GM18511 (cell line): ENCODE measurements at regions not wholly inside any gene's neighbourhood (a gene's known extent, or its start where the extent isn't known, plus 50 kb on each side); places are given as distances from the start of the nearest gene placed in this dataset.
"Not testable (repeated sequence)": the region's sequence is repeated elsewhere in the genome, so short reads cannot be mapped to it uniquely, and the experiment has no call there.

Experiments used
- ATAC-seq: cut with Tn5 transposase; IDR thresholded peaks from one replicate; pipeline ENCODE4 v1.9.1; 2021; ENCODE audit warnings: mild to moderate bottlenecking, moderate library complexity; ENCODE audit not compliant: unreplicated experiment

DNA sequence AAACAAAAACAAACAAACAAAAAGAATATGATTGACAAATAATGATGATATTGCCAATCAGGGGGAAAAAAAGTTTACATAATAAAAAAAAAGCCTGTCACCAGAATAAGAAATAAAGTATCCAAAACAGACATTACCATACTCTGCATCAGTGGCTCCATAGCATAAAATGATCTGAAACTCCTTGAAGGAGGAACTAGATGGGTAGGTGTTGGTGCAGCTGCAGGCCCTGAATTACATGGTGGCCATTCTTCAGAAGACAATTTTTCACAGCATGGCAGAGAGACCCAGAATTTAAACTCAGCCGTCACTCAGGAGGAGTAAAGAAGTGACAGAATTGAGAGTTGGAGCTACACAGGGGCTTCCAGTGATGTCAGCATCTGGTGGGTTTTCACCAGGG lies 60.2 kb downstream of the GLUL start:
- ATAC-seq: no peak

DNA sequence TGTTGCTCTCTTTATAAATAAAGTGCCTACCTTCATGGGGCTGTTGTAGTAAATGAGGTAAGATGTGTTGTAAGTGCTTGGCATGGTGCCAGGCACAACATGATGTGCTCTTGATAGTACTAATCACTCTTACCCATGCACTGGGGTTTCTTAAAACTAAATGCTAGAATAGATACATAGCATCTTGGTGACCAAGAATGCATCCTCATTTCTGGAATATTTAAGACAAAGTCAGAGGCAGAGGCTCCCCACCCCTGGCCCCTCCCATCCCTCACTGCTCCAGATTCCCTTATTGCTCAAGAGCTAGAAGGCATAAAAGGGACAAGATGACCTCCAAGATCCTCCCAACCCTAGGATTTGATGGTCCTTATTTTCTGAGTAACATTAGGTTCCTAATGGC lies 61.3 kb downstream of the GLUL start:
- no peak for ATAC-seq

DNA sequence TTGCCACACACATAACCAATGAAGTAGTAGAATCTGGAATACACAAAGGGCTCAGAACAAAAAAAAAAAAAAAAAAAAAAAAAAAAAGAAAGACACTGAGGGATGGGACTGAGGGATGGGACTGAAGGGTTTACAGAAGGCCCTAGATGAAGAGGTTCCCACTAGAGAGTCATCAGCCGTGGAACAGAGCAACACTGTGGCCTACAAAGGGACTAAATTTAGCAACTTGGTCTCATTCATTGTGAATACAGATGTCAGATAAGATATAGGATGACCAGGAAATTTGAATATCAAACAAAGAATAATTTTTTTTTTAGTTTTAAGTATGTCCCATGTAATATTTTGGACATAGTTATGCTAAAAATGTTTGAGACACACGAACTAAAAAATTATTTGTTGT lies 62.1 kb downstream of the GLUL start:
- ATAC-seq: no peak

DNA sequence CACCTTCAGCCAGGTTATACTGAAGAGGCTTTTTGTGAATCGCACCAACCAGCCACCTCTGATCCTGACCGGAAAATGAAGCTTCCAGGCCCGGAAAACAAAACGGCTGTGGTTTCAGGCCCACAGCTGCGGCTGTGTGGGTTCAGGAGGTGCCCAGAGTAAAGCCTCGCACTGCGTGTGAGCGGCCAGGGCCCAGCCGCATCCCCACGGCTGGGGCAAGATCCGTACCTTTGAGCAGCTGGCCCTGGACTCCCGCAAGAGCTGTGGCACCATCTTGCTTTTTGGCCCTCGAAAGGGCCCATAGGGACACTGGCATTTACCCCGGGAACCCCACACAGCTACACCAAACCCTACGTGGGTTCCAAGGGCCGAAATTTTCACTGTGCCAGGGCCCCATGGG lies 63.0 kb downstream of the GLUL start:
- ATAC-seq: no peak

- ATAC-seq: no peak
Measured at GRCh38 chr1:182325339-182325738, 66.3 kb downstream of the GLUL start.

DNA sequence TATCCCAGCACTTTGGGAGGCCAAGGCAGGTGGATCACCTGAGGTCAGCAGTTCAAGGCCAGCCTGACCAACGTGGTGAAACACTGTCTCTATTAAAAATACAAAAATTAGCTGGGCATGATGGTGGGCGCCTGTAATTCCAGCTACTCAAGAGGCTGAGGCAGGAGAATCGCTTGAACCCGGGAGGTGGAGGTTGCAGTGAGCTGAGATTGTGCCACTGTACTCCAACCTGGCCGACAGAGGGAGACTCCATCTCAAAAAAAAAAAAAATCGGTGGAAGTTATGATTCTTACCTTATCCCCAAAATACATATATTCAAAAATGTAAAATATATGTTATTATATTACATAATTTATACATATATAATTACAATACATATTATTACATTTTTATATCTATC lies 70.1 kb downstream of the GLUL start:
- not testable (repeated sequence) for ATAC-seq

GRCh38 chr1:182317611-182318161 lies 73.9 kb downstream of the GLUL start:
- ATAC-seq: no peak

DNA sequence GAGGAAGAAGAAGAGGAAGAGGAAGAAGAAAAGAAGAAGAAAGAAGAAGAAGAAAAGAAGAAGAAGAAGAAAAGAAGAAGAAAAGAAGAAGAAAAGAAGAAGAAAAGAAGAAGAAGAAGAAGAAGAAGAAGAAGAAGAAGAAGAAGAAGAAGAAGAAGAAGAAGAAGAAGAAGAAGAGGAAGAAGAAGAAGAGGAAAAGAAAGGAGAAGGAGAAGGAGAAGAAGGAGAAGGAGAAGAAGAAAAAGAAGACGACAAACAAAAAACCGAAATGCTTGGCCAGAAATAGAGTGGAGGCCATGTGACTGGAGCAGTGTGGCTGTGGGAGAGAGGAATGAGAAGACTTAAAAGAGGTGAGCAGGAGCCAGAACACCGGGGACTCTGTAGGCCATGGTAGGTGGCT lies 75.1 kb downstream of the GLUL start:
- ATAC-seq: not testable (repeated sequence)

GRCh38 chr1:182315167-182315556 lies 76.4 kb downstream of the GLUL start:
- no peak for ATAC-seq

- no peak for ATAC-seq
Measured at GRCh38 chr1:182309631-182310351, 81.8 kb downstream of the GLUL start.

DNA sequence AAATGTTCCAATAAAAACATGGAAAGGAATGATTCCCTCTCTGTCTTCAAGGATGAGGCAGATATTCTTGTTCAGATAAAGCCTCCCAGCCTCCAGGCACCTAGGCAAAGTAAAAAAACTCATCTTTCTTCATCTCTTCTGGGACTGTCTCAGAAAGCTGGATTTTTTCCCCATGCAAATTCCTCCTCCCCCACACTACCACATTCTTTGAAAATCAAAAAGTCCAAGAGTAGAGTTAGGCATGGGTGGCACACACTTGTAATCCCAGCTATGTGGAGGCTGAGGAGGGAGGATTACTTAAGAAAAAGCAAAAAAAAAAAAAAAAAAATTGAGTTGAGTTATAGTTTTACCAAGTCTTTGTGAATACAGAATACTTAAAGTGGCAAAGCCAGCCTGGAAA lies 82.8 kb downstream of the GLUL start:
- no peak for ATAC-seq

DNA sequence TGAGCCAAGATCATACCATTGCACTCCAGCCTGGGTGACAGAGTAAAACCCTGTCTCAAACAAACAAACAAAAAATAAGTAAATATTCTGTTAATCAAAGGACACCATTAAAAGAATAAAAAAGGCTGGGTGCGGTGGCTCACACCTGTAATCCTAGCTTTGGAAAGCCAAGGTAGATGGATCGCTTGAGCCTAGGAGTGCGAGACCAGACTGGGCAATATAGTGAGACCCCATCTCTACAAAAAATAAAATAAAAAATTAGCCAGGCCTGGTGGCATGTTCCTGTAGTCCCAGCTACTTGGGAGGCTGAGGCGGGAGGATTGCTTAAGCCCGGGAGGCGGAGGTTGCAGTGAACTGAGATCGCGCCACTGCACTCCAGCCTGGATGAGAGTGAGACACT lies 84.1 kb downstream of the GLUL start:
- ATAC-seq: not testable (repeated sequence)

- no peak for ATAC-seq
Measured at GRCh38 chr1:182305861-182306260, 85.7 kb downstream of the GLUL start.

DNA sequence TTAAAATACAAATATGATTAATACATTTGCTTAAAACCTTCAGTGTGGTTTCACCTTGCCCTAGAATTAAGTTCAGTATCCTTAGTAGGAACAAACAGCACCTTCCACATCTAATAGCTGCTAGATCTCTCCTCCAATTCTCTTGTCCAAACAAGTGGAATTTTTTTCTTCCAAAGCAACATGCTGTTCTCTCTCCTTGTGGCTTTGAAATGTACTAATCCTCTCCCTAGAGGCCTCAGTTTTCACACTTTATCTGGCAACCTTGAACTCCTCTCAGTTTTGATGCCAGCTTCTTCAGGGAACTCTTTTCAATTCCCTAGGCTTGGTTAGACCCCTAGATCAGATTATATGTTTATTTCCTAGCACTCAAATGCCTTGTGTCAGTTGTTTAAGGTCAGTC lies 87.0 kb downstream of the GLUL start:
- no peak for ATAC-seq

DNA sequence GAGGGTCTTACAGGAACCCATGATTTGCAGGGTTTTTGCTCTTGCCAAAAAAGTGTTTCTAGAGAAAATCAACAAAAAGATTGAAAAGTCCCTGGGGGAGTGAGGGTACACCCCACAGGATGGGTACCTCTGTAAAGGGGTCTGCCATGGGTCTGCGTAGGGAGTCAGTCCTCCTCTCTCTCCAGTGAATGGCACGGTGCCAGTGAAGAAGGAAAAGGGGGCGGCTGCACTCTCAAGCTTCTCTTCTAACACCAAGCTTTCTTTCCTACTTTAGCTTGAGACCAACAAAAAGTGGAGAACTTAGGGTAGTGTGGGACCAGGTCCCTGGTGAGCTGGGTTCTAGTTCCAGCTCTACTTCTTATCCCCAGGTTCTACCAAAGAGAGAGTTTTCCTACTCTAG lies 87.4 kb downstream of the GLUL start:
- no peak for ATAC-seq

DNA sequence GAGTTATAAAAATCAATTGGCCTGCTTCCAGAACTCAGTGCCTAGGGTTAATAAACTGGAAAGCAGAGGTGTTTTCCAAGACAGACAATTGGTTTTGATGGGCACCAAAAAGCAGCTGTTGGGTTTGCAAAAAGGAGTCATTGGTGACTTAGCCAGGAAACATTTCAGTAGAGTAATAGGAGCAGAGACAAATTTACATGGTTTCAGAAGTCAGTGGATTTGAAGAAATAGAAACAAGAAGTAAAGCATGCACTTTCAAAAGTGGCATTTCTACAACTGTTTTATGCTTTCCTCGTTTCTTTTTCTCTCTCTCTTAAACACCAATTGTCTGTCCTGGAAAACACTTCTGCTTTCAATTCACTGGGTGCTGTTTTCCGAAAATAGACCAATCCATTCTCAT lies 87.8 kb downstream of the GLUL start:
- ATAC-seq: peak; percentile 86

DNA sequence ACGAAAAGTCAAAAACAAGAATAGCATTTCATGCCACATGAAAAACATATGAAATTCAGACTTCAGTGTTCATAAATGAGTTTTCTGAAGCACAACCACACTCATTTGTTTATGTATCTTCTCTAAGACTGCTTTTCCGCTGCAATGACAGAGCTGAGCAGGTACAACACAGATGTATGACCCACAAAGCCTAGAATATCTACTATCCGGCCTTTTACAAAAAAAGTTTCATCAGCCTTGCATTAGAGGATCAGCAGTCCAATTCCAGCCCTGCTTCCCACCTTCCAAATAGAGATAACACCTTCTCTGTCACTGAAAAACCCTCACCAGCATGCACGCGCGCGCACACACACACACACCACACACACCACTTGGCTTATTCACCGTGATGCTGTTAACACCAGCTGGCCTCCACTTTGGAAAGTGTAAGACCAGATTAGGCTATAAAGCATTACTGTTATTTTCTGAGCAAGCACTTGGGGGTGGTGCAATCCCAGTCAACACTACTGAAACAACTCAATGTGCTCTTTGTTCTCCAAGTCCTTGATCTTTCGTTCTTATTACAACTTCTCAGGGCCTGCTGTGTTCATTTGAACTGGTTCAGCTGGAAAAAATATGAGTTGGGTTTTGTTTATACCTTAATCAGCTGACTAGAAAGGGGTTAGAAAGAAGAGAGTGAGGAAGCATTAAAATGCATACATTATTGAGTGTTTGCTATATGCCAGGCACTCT lies 90.0 kb downstream of the GLUL start:
- no peak for ATAC-seq

DNA sequence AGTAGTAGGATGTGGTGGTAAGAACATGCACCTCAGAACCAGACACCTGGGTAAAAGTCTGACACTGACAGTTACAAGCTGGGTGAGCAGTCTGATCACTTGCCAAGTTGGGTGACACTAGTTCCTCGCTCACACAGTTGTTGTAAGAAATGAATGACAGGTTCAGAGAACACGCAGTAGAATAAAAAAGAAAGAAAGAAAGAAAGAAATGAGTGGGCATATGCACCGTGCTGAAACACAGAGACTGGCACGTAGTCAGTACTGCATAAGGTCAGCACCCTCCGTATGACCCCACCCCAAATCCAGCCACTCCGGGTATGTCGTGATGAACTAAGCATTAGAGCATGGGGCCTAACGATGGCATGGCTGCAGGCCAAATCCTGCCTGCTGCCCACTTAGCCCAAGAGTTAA lies 90.6 kb downstream of the GLUL start:
- ATAC-seq: no peak

DNA sequence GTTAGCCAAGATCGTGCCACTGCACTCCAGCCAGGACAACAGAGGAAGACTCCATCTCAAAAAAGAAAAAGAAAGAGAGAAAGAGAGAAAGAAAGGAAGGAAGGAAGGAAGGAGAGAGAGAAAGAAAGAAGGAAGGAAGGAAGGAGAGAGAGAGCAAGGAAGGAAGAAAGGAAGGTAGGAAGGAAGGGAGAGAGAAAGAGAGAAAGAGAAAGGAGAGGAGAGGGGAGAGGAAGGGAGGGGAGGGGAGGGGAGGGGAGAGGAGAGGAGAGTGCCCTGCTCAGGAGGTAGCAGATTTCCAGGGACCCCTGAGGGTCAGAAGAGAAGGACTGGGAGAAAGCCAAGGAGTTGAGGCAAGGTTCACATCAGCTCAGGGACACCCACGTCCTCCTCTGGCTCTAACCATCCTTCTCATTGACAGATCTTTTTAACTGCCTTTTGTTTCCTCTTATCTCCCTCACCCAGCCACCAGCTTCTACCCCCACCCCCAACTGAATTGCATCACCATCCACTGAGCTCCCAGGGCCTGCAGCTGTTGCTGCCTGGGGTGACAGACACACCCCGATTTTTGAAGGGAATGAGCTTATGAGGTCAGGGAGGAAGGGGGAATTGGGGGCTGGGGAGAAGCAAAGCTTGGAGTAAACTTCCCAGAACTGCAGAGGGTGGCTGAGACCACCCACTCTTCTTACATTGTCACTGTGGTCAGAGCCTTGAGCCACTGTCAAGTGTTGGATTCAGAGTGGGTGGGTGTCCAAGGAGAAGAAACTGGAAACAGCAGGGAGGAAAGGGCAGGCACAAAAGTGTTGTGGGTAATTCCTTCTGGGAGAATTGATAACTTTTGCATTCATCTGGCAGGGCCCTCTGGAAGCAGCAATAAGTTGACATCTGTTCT lies 91.6 kb downstream of the GLUL start:
- ATAC-seq: no peak

DNA sequence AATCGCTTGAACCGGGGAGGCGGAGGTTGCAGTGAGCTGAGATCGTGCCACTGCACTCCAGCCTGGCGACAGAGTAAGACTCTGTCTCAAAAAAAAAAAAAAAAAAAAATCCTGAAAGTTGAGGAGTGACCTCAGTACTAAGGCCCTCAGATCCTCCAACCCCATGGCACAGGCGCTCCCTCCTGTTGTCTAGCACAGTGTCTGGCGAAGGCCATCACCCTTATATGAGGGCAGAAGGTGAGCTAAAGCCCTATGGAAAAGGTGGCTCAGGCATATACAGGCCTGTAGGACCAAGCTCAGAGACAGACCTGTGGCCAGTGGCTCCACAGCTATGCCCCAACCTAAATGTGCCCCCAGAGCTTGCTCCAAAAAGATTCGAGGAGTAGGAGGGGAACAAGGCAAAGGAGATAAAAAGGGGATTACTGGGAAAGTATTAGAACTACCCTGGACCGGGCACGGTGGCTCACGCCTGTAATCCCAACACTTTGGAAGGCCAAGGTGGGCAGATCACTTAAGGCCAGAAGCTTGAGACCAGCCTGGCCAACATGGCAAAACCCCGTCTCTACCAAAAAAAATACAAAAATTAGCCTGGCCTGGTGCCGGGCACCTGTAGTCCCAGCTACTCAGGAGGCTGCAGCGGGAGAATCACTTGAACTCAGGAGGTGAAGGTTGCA lies 92.4 kb downstream of the GLUL start:
- ATAC-seq: not testable (repeated sequence)

GRCh38 chr1:182297335-182297734 lies 94.3 kb downstream of the GLUL start:
- ATAC-seq: no peak
